GM19455 (cell line): ENCODE measurements at regions not wholly inside any gene's neighbourhood (a gene's known extent, or its start where the extent isn't known, plus 50 kb on each side); places are given as distances from the start of the nearest gene placed in this dataset.
"Not testable (repeated sequence)": the region's sequence is repeated elsewhere in the genome, so short reads cannot be mapped to it uniquely, and the experiment has no call there.

Source experiments
- ATAC-seq: cut with Tn5 transposase; IDR thresholded peaks from one replicate; pipeline ENCODE4 v1.9.1; 2021; ENCODE audit not compliant: unreplicated experiment

DNA sequence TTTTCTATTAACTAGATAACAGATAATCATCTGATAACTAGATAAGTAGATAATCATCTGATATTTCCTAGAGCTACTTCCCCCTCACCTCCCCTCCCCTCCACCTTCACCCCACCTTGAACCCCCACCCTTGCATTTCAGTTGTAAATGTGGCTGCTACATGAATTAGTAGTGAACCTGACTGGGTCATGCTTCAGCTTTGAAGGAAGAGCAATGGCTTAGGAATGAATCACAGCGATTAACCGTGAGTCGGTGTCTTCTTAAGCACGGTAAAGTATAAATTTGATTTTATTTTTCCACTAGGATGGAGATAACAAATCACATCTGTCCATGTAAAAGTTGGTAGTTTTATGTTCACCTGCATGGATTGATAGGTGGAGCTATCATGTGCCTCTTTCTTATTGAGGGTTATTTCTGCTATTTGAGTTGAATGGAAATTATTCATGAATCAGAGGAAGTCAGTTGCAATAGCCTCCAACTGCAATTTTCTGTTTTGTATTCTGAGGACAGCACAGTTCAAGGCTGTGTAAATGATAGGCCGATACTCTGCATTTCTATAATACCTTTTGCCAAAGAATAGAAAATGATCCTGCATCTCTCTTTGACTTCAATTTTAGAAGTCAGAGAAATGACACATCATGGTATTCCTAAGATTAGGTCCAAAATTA is 235.0 kb downstream of the PTGER3 start:
- no peak for ATAC-seq

DNA sequence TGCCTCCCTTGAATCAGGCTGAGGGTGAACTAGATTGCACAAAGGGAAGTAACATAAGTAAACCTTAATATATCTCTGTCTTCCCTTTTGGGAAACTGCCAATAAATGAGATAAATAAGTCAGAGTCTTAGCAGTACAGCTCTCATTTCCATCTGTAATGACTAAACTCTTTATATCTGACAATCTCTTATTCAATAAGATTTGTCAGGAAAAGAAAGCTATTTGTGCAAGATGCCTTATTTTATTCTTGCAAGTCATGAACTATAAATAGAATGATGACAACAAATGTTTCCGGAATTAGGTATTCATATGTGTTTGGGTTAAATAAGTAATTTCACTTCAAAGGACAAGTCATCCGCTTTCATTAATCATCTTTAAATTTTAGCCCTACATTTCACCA is 229.2 kb downstream of the PTGER3 start:
- no peak for ATAC-seq

DNA sequence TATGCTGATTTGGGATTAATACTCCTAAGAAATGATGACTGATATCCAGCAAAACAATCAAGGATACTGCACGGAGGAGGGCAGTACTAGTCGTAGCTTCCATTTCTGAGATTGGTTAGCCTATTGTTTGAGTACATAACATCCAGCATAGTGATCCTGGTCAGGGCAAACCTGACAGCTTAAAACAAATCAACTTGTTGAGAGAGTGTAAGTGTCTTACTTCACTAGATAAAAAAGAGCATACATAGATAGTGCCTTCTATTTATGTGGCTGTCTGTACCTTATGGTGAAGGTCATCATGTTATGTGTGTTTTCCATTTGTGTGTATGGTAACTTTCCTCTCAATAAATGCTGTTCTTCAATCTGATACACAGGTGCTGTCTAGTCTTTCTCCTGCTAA is 228.4 kb downstream of the PTGER3 start:
- no peak for ATAC-seq

DNA sequence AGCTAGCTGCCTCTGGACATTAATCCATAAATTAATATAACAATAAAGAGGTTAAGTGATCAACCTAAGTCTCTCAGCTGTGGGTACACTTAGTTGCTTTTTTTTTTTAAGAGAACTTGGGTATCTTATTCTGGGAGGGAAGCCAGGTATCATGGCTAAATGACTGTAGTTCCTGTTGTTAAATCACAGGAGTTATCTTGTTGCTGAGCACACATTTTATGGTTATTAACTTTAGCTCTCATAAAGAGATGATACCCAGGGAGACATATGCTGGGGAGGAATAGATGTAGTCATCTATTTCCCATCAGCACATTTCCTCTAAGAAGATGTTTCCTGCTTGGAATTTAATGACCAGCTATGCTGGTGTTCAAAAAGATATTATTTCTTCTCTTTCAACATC is 227.8 kb downstream of the PTGER3 start:
- ATAC-seq, result no peak

DNA sequence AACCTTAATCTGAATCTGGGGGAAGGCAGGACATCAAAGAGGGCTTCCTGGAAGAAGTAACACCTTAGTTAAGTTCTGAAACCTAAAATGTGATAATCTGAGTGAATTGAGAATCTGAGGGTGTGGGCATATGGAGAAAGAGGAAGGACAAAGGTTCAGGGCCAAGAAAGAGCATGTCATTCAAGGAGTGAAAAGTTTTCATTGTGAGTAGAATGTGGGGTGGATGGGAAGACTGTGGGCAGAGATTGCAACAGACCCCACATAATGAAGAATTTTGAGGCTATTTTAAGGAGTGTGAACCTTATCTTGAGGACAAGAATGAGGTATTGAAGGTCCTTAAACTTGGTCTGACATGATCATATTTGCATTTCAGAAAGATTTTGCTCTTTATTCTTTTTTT is 227.2 kb downstream of the PTGER3 start:
- no peak for ATAC-seq

DNA sequence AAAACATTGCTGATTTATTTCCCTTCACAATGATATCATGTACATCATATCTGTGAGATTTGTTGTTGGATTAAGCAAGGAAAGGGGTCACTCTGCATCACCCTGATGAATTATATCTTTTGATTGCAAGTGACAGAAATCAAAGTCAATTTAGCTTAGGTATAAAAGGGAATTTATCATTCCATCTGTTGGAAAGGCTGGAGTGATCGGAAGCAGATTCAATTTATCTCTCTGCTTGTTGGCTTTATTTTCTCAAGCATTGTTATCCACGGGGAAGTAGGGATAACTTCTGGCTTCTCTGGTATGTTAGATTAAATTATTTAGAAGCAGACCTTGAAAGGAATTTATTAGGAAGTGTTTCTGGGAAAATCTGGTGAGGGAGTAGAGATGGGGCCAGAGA is 226.6 kb downstream of the PTGER3 start:
- ATAC-seq, result no peak

DNA sequence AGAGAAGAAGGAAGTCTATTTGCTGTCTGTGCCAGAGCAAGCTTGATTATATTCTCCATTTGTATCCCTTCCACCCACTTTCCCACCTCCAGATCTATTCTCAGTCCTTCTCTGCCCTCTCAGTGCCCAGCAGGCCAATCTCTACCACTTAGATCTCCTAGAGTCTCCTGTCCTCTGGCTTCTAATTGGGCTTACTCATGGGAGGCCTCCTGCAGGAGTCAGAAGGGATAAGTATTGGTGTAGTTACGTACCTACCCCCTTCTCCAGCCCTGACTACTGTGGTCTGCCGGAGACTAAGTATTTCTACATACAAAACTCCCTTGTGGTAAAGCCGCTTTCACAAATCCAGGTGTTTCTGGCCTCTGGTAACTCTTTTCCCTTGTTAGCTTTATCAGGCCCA is 221.2 kb downstream of the PTGER3 start:
- ATAC-seq, result no peak

DNA sequence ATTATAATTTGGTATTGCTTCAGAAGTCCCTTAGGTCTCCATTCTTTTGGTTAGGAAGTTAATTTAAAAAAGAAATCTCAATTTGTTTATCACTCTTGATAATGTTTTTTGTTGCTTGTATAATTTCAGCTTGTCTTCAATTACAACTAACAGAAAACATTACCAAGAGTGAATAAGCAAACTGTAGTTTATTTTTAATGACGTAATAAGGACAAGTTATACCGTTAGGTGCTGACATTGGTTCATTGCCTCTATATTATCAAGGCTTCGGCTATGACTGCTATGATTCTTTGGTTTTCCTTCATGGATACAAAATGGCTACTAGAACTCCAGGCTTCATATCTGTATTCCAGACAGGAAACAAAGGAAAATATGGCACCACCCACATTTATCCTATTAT is 220.6 kb downstream of the PTGER3 start:
- ATAC-seq, result no peak

DNA sequence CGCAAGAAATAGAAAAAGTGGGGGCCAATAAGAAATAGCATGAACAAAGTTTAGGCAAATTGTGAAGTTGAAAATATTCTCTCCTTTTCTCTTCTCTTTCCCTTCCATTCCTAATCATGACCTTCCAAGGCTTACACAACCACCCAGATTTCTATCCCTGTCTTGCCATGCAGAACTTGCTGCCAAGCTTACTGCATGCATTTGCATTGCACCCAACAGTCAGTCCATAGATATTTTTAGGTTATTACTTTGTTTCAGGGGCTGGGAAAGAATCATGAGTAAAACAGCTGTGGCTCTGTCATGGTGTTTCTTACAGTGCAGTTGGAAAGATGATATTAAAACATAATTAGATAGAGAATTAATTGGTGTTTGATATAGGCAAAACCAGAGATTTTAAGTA is 219.4 kb downstream of the PTGER3 start:
- ATAC-seq, result no peak

DNA sequence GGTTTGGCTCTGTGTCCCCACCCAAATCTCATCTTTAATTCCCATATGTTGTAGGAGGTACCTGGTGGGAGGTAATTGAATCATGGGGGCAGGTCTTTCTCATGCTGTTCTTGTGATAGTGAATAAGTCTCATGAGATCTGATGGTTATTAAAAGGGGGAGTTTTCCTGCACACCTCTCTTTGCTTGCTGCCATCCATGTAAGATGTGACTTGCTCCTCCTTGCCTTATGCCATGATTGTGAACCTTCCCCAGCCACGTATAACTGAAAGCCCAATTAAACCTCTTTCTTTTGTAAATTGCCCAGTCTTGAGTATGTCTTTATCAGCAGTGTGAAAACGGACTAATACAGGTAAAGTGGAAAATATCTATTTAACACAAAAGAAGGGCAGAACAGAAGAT is 213.3 kb downstream of the PTGER3 start:
- ATAC-seq, result not testable (repeated sequence)

DNA sequence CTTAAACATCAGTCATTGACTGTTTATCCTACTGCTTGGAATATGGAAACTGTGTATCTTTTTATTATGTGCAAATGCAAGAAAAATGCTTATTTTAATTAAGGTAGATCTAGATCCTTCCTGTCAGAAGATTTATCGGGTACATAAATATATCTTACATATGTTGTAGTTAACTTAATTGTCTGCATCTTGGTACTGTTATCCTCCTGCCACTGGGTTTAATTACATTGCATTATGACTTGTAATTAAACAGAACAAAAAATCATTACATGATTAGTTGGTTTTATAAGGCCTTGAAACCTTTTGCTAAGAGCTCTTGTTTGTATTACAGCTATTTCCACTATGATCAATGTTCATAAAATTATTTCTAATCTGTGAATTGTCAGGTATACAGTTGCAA is 211.2 kb downstream of the PTGER3 start:
- no peak for ATAC-seq

DNA sequence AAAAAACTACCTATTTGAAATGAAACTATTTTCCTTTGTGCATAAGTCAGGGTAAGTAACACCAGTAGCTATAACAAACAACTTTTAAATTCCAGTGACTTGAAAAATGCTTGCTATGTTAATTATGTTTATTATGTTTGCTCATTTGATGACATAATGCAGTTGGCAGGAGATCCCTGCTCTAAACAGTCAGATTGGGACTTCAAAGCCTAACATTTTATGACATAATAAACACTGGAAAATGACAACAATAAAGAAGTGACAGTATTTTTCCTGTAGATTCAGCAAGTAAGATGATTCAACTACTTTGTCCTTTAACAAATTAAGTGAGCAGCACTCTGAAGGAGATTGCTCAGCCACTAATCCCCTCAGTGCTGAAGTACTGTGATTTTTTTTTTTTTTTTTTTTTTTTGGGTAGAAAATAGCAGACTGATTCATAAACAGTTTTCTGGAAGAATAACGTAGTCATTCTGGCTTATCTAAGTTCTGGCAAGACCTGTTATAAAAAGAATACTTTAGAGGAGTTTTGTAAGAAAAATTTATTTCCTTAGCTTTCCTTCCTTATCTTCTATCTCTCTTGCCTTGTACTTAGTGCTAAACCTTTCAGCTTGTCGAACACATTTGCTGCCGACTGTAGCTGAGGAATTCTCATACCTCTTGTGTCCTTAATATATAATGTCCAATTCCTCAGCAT is 207.2 kb downstream of the PTGER3 start:
- no peak for ATAC-seq

DNA sequence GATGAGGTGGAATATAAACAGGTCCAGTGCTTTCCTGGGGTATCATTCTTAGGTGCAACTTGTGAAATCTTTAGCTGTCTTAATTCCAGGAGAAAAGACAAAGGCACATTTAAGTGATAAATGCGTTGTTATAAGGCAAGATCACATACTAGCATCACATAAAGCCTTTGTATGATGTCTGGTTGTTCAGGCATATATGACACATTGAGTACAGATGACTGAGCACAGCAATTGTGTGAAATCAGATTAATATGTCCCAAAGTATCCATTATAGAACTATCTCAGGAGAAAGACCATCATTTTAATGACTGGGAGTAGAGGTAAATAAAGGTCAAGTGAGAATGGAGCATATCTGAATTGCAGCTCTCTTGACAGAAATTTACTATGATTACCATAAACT is 205.1 kb downstream of the PTGER3 start:
- ATAC-seq, result no peak

DNA sequence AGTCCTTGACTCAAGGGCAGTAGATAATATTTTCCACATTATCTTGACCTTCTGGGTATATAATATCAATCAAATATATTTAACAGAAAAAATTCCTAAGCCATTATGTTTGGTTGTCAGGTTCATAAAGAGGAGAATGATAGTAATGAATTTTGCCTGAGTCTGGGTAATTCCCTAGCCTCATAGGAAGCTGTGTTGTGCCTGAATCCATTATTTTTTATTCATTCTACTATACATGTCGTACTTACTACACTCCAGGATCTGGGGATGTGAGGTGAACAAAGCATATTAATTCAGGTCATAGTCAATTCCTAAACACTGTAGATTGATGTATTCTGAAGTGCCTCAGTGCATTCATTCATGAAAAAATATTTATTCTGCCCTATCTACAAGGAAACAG is 204.2 kb downstream of the PTGER3 start:
- ATAC-seq, result no peak

DNA sequence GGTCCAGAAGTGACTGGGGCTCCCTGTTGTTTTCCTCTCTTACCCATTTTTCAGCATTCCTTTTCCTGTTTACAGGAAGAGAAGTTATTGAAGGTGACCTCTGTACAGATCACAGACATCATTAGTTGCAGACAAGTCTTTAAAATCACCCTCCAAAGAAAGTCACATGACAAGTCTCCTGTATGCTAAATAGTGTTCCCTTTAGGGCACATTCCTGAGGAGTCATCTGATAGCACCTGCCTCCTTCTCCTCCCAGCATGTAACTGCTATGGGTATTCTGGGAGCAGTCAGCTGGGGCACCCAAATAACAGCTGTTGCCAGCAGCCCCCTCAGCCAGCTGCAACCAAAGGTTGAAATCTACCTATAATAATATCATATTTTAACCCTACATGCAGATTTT is 200.6 kb downstream of the PTGER3 start:
- ATAC-seq, result no peak

DNA sequence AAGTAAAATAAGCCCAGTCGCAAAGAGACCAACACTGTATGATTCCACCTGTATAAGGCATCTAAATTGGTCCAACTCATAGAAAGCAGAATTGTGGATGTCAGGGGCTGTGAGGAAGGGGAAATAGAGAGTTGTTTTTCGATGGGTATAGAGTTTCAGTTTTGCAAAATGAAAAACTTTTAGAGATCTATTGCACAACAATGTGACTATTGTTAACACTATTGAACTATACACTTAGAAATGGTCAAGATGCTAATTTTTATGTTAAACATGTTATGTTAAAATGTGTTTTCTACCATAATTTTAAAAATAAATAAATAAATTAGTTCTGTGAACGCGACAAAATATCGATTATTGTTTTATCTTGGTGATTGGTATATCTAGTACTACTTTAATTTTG is 192.4 kb downstream of the PTGER3 start:
- ATAC-seq, result no peak

DNA sequence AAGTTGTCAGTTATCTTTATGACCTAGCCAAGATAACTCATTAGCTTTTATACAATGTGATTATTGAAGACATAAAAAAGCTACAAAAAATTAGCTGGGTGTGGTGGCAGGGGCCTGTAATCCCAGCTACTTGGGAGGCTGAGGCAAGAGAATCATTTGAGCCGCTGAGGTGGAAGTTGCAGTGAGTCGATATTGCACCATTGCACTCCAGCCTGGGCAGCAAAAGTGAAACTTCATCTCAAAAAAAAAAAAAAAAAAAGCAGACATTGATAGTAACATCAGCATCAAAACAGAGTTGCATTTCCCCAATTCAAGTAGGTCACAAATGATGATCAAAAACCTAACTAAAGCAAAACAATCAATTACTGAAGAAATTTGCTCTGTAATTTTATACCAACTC is 191.4 kb downstream of the PTGER3 start:
- no peak for ATAC-seq

DNA sequence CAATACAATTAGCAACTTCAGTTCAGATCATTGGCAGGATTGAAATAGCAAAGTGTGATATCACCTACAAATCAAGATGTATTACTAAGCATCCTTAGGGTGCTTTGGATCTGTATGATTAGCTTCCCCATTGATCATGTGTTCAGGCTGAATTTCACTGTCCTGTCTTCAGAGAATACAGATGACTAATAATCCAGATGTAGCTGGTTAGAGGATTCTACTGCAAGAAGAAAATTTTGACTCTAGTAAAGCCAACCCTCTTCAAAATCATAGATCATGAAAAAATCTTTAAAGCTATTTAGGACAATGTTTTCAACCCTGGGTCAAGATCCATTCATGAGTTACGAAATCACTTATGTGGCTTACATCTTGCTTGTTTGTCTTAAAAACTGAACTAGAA is 184.4 kb downstream of the PTGER3 start:
- ATAC-seq, result no peak

DNA sequence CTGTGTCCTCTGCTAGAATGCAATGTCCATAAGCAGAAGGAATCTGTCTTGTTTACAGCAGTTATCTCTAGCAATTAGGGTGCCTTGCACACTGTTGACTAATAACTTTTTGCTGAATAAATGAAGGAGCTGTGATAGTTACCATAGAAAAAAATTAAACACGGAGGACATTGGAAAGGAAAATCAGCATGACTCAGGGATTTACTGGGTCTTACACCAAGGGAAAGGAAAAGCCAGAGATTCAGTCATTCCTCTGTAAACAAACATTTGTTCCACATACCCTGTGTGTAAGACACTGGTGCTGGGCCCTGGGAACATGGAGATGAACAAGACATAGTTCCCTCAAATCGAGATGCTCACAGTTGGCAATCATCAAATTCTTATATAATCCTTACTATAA is 183.3 kb downstream of the PTGER3 start:
- ATAC-seq, result no peak

DNA sequence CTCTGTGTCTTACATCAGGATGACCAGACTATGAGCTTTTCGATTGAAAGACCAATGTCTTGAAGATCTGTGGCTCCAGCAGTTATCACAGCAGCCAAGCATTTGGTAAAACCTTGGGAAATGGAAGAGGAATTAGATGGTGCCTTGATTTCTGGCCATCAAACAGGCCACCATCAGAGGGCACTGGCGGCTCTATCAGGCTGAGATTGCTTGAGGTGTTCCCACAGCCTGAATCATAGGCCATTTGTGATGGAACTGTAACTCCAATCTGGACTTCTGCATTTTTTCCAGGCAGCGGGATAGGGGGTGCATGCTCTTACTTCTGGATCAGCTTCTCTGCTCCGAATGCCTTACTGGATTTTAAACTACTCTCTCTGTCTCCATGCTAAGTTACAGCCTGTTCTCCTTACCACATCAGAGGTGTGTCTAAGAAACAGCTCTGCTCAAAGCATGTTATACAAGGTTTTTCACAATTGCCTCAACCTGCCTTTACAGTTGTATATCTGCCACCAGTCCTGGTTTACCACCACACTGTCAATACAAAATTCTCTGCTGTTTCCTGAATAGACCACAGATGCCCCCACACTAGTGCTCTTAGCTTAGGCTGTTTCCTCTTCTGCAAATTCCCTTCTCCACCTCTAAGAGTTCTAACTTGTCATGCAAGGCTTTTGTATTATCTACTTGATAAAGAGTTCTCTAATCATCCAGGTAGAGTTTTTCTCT is 180.9 kb downstream of the PTGER3 start:
- ATAC-seq, result no peak

DNA sequence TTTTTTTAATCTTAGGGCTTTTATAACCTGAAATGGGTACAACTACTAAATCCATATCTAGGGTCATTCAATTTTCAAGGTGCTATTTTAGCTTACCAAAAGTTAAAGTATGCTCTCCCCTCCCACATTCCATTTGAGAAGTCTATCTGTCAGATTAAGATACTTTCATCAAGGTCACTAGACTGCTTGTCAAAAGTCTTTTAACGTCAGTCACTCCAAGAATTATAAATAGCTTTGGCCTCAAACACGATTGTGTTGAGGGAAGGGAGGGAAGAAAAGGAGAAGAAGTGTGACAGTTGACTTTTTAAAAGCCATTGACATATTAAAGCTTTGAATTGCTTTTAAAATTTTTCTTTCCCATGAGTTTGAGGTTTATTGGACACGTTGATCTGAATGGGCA is 175.8 kb downstream of the PTGER3 start:
- no peak for ATAC-seq

DNA sequence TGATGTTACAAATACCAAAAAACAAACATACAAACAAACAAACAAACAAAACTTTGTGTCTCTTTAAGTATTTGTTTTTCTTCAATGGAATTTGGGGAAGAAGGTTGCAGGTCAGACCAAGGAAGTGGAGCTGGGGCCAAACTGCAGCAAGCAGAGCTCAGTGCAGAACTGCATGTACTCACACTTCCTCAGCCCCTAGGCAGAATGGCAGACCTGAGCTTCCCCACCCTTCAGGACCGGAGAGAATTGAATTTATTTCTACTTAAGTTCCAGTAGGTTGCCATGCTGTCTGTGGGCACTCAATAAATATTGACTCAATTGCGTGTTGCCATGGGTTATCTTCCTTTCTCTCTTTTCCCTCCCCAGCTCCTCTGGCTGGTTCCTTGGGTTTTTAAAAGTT is 173.6 kb downstream of the PTGER3 start:
- ATAC-seq, result no peak
